ENCODE measurements at regions not wholly inside any gene's neighbourhood (a gene's known extent, or its start where the extent isn't known, plus 50 kb on each side); places are given as distances from the start of the nearest gene placed in this dataset.

DNA sequence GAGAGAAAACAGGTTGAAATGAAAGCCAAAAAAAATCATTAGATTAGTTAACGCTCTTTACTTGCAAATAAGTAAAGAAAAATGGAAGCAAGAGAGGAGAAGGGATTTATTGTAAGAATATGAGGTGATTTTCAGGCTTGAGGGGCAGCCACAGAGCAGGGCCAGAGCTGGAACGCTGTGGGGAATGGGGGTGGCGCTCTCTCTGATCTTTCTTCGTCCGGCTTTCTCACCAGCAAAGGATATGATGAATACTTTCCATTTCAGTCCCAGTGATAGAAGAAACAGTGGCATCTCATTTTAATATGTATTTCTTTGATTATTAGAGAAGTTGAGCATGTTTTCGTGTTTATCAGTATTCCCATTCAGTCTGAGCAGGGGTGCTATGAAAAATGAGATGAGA, 112.2 kb downstream of the SKIDA1 start:
- H3K36me3 Mint-ChIP-seq (ENCODE audit: unreplicated experiment), result no peaks in the 10 kb centered on the region
- no peak for DNase-seq
- H3K27ac Mint-ChIP-seq (ENCODE audit: unreplicated experiment), result no peak overlapping the region
- TF ChIP-seq, protein P1, sequence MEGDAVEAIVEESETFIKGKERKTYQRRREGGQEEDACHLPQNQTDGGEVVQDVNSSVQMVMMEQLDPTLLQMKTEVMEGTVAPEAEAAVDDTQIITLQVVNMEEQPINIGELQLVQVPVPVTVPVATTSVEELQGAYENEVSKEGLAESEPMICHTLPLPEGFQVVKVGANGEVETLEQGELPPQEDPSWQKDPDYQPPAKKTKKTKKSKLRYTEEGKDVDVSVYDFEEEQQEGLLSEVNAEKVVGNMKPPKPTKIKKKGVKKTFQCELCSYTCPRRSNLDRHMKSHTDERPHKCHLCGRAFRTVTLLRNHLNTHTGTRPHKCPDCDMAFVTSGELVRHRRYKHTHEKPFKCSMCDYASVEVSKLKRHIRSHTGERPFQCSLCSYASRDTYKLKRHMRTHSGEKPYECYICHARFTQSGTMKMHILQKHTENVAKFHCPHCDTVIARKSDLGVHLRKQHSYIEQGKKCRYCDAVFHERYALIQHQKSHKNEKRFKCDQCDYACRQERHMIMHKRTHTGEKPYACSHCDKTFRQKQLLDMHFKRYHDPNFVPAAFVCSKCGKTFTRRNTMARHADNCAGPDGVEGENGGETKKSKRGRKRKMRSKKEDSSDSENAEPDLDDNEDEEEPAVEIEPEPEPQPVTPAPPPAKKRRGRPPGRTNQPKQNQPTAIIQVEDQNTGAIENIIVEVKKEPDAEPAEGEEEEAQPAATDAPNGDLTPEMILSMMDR (IDR thresholded peaks at IDR 0.05; ENCODE audit: partially characterized antibody, unreplicated experiment), result no peak
- H3K4me3 Mint-ChIP-seq (ENCODE audit: unreplicated experiment), result no peak overlapping the region
- H3K4me1 Mint-ChIP-seq (ENCODE audit: low read depth, unreplicated experiment), result no peaks in the 10 kb centered on the region
- no peaks in the 10 kb centered on the region for H3K9me3 Mint-ChIP-seq (ENCODE audit: unreplicated experiment)
- H3K27me3 Mint-ChIP-seq (ENCODE audit: unreplicated experiment), result no peaks in the 10 kb centered on the region

DNA sequence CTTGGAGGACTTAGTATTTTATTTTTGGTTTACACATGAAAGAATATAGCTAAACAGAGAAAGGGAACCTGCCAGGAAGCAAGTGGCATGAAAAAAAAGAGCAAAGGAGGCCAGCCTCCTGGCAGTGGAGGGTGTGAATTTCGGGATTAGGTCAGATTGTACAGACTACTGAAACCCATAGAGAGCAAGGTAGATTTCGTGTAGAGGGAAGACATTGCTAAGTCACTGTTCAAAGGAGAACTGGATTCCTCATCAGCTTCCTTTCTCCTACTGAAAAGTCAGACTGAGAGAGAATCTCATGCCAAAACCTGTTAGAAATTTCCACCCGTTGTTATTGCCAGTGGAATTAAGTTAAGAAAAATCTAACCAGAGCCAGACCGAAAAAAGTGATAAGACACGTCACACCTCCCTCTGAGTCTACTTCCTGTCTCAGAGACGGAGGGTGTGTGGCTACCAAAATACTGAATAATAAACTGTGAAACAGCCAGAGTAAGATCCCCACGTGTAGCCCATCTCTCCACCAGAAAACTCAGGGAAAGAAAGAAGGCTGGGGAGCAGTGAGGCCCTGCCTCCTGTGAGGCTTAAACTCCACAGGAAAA, 118.8 kb downstream of the SKIDA1 start:
- no peak overlapping the region for H3K4me3 Mint-ChIP-seq (ENCODE audit: unreplicated experiment)

DNA sequence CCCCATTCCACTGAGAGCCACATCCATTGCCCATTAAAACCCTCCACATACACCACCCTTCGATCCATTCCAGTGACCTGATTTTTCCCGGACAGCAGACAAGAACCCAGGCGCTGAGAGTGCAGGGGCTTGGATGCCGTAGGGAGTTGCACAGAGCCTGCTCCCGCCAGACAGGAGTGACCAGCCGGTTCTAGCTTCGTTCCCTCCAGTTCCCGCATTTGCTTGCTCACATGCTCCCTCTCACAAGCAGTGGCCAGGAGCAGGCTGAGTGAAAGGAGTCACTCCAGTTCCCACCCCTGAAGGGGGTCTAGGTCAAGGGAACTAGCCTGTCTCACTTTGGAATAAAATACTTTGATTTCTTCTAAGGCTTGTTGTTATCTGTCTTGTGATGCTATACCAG, 119.5 kb downstream of the SKIDA1 start:
- Mint-ChIP-seq H3K9me3 (ENCODE audit: unreplicated experiment) (no peaks in the 10 kb centered on the region), H3K4me1 (ENCODE audit: low read depth, unreplicated experiment) (no peaks in the 10 kb centered on the region), H3K27ac (ENCODE audit: unreplicated experiment) (no peak overlapping the region), H3K27me3 (ENCODE audit: unreplicated experiment) (no peaks in the 10 kb centered on the region), H3K4me3 (ENCODE audit: unreplicated experiment) (no peak overlapping the region), H3K36me3 (ENCODE audit: unreplicated experiment) (no peaks in the 10 kb centered on the region)
- DNase-seq, result no peak
- TF ChIP-seq, protein P1 (IDR thresholded peaks at IDR 0.05; ENCODE audit: partially characterized antibody, unreplicated experiment), result no peak

More for the DNA sequence above, 118.8 kb downstream of the SKIDA1 start:
- H3K27me3 Mint-ChIP-seq (ENCODE audit: unreplicated experiment), result no peaks in the 10 kb centered on the region
- TF ChIP-seq, protein P1 (IDR thresholded peaks at IDR 0.05; ENCODE audit: partially characterized antibody, unreplicated experiment), result no peak
- H3K4me1 Mint-ChIP-seq (ENCODE audit: low read depth, unreplicated experiment), result no peaks in the 10 kb centered on the region
- H3K36me3 Mint-ChIP-seq (ENCODE audit: unreplicated experiment), result no peaks in the 10 kb centered on the region
- no peaks in the 10 kb centered on the region for H3K9me3 Mint-ChIP-seq (ENCODE audit: unreplicated experiment)
- H3K27ac Mint-ChIP-seq (ENCODE audit: unreplicated experiment), result no peak overlapping the region
- no peak for DNase-seq

- Mint-ChIP-seq H3K4me3 (ENCODE audit: unreplicated experiment) (no peak overlapping the region), H3K27me3 (ENCODE audit: unreplicated experiment) (no peaks in the 10 kb centered on the region), H3K27ac (ENCODE audit: unreplicated experiment) (no peak overlapping the region), H3K9me3 (ENCODE audit: unreplicated experiment) (no peaks in the 10 kb centered on the region), H3K36me3 (ENCODE audit: unreplicated experiment) (no peaks in the 10 kb centered on the region), H3K4me1 (ENCODE audit: low read depth, unreplicated experiment) (peaks cover 2% of the 10 kb centered on the region)
- no peak for DNase-seq
- TF ChIP-seq, protein P1 (IDR thresholded peaks at IDR 0.05; ENCODE audit: partially characterized antibody, unreplicated experiment), result no peak
These were observed 122.0 kb downstream of the SKIDA1 start for GRCh38 chr10:21403256-21404015.

DNA sequence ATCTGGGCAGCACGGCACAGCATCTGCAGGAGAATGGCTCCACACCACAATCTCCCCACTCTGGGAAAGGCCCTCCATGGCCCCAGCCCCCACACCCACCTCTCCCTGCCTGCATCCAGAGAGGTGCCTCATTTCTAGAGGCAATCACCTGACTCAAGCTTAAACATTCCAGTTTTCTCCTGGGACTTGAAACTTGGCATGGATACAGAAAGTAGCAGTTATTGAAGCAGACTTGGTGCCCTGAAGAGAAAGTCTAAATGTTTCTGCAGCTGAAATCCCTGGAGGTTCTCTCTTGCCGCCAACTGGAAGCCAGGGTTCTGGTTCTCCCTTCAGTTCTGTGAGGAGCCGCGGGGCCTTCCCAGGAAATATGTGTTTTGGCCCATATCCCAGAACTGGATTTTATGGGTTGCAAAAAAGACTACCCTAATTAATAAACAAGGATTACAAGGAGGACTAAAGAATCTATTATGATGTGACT, 122.8 kb downstream of the SKIDA1 start:
- DNase-seq, result no peak
- Mint-ChIP-seq H3K27ac (ENCODE audit: unreplicated experiment) (no peak overlapping the region), H3K4me1 (ENCODE audit: low read depth, unreplicated experiment) (peaks cover 2% of the 10 kb centered on the region), H3K36me3 (ENCODE audit: unreplicated experiment) (no peaks in the 10 kb centered on the region), H3K4me3 (ENCODE audit: unreplicated experiment) (no peak overlapping the region), H3K27me3 (ENCODE audit: unreplicated experiment) (no peaks in the 10 kb centered on the region), H3K9me3 (ENCODE audit: unreplicated experiment) (no peaks in the 10 kb centered on the region)
- TF ChIP-seq, protein P1 (IDR thresholded peaks at IDR 0.05; ENCODE audit: partially characterized antibody, unreplicated experiment), result no peak
